ENCODE measurements at regions not wholly inside any gene's neighbourhood (a gene's known extent, or its start where the extent isn't known, plus 50 kb on each side); places are given as distances from the start of the nearest gene placed in this dataset.
"Not testable (repeated sequence)": the region's sequence is repeated elsewhere in the genome, so short reads cannot be mapped to it uniquely, and the experiment has no call there.

DNA sequence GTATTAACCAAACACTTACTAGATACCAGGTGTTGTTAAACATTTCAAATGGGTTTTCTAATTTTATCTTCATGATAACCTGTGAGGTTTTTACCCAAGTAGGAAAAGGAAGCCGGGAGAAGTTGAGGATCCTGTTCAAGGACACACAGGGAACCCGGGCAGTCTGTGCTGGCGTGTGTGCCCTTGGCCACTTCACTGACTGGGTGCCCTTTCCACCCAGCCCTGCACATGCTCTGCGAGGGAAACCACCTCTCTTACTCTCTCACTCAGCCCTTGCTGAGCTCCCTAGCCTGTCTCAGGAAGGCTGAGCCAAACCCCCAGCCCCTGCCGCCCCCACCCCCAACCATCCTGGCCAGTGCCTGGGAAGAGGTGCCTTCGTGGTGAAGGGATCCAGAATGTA is 51.8 kb downstream of the TEX44 start:
- FAIRE-seq = no peak
- TF ChIP-seq SPI1 (IDR thresholded peaks at IDR 0.05; ENCODE audit: low read depth, low read length) = no peak
- DNase-seq (ENCODE audit: insufficient read length, low spot score) = no peak

DNA sequence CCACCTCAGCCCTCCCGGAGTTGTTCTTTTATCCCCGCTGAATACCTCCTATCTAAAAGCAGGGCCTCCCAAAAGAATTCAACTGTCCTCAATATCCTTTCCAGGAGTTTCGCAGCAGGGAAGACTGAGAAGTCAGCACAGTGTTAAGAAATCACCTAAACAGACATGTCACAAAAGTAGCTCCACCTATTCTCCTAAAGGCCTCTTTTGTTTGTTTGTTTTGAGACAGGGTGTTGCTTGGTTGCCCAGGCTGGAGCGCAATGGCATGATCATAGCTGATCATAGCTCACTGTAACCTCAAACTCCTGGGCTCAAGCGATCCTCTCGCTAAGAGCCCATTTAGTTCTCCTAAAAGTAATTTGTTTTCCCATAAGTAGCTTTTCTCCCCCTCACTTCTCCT is 53.8 kb downstream of the TEX44 start:
- TF ChIP-seq POU2F2 (IDR thresholded peaks at IDR 0.05; ENCODE audit: low read depth, low read length) (no peak), TAF1 (IDR thresholded peaks at IDR 0.05; ENCODE audit: low read depth, low read length) (no peak), PAX5 (IDR thresholded peaks at IDR 0.05; ENCODE audit: insufficient read depth, low read length, severe bottlenecking) (no peak), SPI1 (IDR thresholded peaks at IDR 0.05; ENCODE audit: low read depth, low read length) (no peak), POLR2AphosphoS5 (IDR thresholded peaks at IDR 0.05; ENCODE audit: low read depth, low read length) (no peak), POLR2A (IDR thresholded peaks at IDR 0.05; ENCODE audit: low read depth, low read length) (no peak)
- FAIRE-seq (no peak), DNase-seq (ENCODE audit: insufficient read length, low spot score) (no peak)

DNA sequence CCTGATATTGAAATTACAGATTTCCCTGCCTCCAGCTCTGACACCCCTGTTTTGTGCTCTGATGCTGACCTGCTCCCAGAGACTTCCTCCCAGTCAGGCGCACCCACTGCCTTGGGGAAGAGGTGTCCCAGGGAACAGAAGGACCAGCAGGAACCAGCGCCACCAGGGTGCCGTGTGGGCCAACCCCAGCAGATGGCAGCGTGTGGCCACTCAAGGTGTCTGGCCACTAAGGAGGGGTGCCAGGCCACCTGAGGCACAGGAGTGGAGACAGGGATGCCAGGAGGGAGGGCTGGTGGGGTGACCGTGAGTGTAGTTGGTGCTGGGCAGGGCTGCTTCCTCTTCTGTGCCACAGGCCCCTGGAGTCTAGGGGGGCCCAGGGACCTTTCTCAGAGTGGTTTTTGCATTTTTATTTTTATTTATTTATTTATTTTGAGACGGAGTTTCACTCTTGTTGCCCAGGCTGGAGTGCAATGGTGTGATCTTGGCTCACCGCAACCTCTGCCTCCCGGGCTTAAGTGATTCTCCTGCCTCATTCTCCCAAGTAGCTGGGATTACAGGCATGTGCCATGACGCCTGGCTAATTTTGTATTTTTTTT is 56.0 kb downstream of the TEX44 start:
- no peak for TF ChIP-seq SPI1 (IDR thresholded peaks at IDR 0.05; ENCODE audit: low read depth, low read length)
- FAIRE-seq (peak; percentile 93), DNase-seq (ENCODE audit: insufficient read length, low spot score) (no peak)

DNA sequence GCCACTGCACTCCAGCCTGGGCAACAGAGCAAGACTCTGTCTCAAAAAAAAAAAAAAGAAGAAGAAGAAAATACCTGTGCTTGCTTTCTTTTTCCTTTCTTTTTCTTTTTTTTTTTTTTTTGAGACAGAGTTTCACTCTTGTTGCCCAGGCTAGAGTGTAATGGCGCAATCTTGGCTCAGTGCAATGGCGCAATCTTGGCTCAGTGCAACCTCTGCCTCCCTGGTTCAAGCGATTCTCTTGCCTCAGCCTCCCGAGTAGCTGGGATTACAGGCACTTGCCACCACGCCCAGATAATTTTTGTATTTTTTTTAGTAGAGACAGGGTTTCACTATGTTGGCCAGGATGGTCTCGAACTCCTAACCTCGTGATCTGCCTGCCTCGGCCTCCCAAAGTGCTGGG is 56.8 kb upstream of the PTMA start:
- DNase-seq (ENCODE audit: insufficient read length, low spot score); FAIRE-seq: not testable (repeated sequence)

DNA sequence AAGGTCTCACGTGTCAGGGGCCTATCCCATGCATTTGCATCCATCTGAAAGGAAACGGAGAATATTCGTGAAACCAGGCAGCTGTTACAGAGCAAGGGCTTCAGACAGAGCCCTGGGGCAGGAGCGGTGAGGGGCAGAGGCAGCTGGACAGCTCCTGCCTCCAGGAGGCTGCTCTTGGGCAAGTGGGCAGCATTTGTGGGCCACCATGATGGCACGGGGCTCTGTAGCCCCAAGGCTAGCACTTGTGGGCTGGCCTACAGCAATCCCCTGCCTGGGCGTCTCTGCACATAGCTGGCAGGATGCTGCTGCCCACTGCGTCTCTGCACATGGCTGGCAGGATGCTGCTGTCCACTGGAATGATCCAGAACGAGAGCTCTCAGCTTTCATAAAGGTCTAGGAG is 52.8 kb upstream of the PTMA start:
- TF ChIP-seq TAF1 (IDR thresholded peaks at IDR 0.05; ENCODE audit: low read depth, low read length) (no peak), SPI1 (IDR thresholded peaks at IDR 0.05; ENCODE audit: low read depth, low read length) (no peak), POU2F2 (IDR thresholded peaks at IDR 0.05; ENCODE audit: low read depth, low read length) (no peak), POLR2A (IDR thresholded peaks at IDR 0.05; ENCODE audit: low read depth, low read length) (no peak), PAX5 (IDR thresholded peaks at IDR 0.05; ENCODE audit: insufficient read depth, low read length, severe bottlenecking) (no peak)
- FAIRE-seq (no peak), DNase-seq (ENCODE audit: insufficient read length, low spot score) (no peak)

DNA sequence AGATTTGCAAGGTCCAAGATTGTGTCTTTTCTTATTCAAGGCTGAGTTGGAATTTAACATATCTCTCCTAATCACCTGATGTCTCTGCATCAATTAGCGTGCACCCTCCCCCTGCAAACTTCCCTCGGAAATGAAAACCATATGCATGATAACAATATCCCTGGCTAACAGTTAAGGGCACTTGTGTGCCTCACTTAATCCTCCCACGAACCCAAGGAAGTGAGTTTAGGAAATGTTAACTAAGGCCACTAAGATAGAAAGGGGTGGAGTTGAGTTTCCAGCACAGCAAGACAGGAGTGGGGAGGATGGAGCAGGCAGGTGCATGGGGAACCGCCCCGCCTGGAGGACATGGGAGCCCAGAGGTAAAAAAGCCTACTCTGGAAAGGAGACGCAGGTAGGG is 52.4 kb upstream of the PTMA start:
- DNase-seq (ENCODE audit: insufficient read length, low spot score) = no peak
- FAIRE-seq = no peak

More for the DNA sequence above, 52.4 kb upstream of the PTMA start:
- TF ChIP-seq POLR2AphosphoS5 (IDR thresholded peaks at IDR 0.05; ENCODE audit: low read depth, low read length) (no peak), TAF1 (IDR thresholded peaks at IDR 0.05; ENCODE audit: low read depth, low read length) (no peak), POU2F2 (IDR thresholded peaks at IDR 0.05; ENCODE audit: low read depth, low read length) (no peak), POLR2A (IDR thresholded peaks at IDR 0.05; ENCODE audit: low read depth, low read length) (no peak), PAX5 (IDR thresholded peaks at IDR 0.05; ENCODE audit: insufficient read depth, low read length, severe bottlenecking) (no peak), SPI1 (IDR thresholded peaks at IDR 0.05; ENCODE audit: low read depth, low read length) (no peak)
